HEK293T (cell line): ENCODE measurements at regions not wholly inside any gene's neighbourhood (a gene's known extent, or its start where the extent isn't known, plus 50 kb on each side); places are given as distances from the start of the nearest gene placed in this dataset.

Source experiments
- CTCF ChIA-PET: fragments of 350-600 bp; formaldehyde crosslinking; extraction: SDS; loops from one replicate; lab custom pipeline; 2021; ENCODE audit warnings: antibody characterized with exemption, inconsistent platforms; lab: Yijun Ruan, JAX
- POLR2A ChIA-PET: fragments of 350-600 bp; formaldehyde crosslinking; extraction: SDS; loops from one replicate; lab custom pipeline; 2020; ENCODE audit warnings: antibody characterized with exemption, inconsistent platforms; lab: Yijun Ruan, JAX
- DNase-seq: peaks from one replicate; pipeline ENCODE4 v3.0.0; 2012; ENCODE audit warnings: mixed read lengths; ENCODE audit errors: extremely low spot score
- ARNT ChIP-seq: fragments of 450-650 bp; IDR thresholded peaks from 2 replicates; pipeline ENCODE4 v1.6.1; 2017; ENCODE audit warnings: mild to moderate bottlenecking
- BHLHE40 ChIP-seq: fragments of 450-650 bp; IDR thresholded peaks from 2 replicates; pipeline ENCODE4 v1.6.1; 2016; ENCODE audit warnings: mild to moderate bottlenecking, moderate library complexity, borderline replicate concordance
- CTBP1 ChIP-seq: fragments of 450-650 bp; IDR thresholded peaks from 2 replicates; pipeline ENCODE4 v1.6.1; 2016; ENCODE audit warnings: borderline replicate concordance
- ELF4 ChIP-seq: fragments of 450-650 bp; IDR thresholded peaks from 2 replicates; pipeline ENCODE4 v1.6.1; 2017; ENCODE audit warnings: antibody characterized with exemption
- FOXA1 ChIP-seq: fragments of 450-650 bp; IDR thresholded peaks from 2 replicates; pipeline ENCODE4 v1.6.1; 2016; ENCODE audit warnings: mild to moderate bottlenecking
- FOXK2 ChIP-seq: fragments of 450-650 bp; IDR thresholded peaks from 2 replicates; pipeline ENCODE4 v1.6.1; 2016; ENCODE audit warnings: mild to moderate bottlenecking
- FOXM1 ChIP-seq: fragments of 450-650 bp; IDR thresholded peaks from 2 replicates; pipeline ENCODE4 v1.6.1; 2017; ENCODE audit warnings: mild to moderate bottlenecking, borderline replicate concordance
- HDGF ChIP-seq: fragments of 450-650 bp; IDR thresholded peaks from 2 replicates; pipeline ENCODE4 v1.6.1; 2017; ENCODE audit warnings: antibody characterized with exemption, borderline replicate concordance
- L3MBTL2 ChIP-seq: fragments of 450-650 bp; conservative IDR thresholded peaks from 2 replicates; pipeline ENCODE4 v1.6.1; 2016; ENCODE audit warnings: mild to moderate bottlenecking
- LEF1 ChIP-seq: fragments of 450-650 bp; IDR thresholded peaks from 2 replicates; pipeline ENCODE4 v1.6.1; 2017; ENCODE audit warnings: mild to moderate bottlenecking, borderline replicate concordance
- NFRKB ChIP-seq: fragments of 450-650 bp; IDR thresholded peaks from 2 replicates; pipeline ENCODE4 v1.6.1; 2016; ENCODE audit warnings: mild to moderate bottlenecking, moderate library complexity
- PKNOX1 ChIP-seq: fragments of 450-650 bp; IDR thresholded peaks from 2 replicates; pipeline ENCODE4 v1.6.1; 2016
- SP1 ChIP-seq: fragments of 450-650 bp; IDR thresholded peaks from 2 replicates; pipeline ENCODE4 v1.6.1; 2017
- SUZ12 ChIP-seq: fragments of 450-650 bp; IDR thresholded peaks from 2 replicates; pipeline ENCODE4 v1.6.1; 2016; ENCODE audit warnings: mild to moderate bottlenecking
- TARDBP ChIP-seq: fragments of 450-650 bp; IDR thresholded peaks from 2 replicates; pipeline ENCODE4 v1.6.1; 2016
- ZNF384 ChIP-seq: fragments of 450-650 bp; IDR thresholded peaks from 2 replicates; pipeline ENCODE4 v1.6.1; 2016

GRCh38 chr1:55427606-55428005 lies 212.4 kb upstream of the USP24 start:
- DNase-seq, result no peak
- ChIA-PET CTCF (no interaction called here), POLR2A (no interaction called here)
- TF ChIP-seq CTBP1, result no peak
- no peak for TF ChIP-seq L3MBTL2
- no peak for TF ChIP-seq SP1

- no peak for DNase-seq
- ChIA-PET CTCF (no interaction called here), POLR2A (no interaction called here)
- TF ChIP-seq SP1, result no peak
- TF ChIP-seq L3MBTL2, result no peak
- TF ChIP-seq HDGF, result no peak
- no peak for TF ChIP-seq ZNF384
- TF ChIP-seq FOXA1, result no peak
- no peak for TF ChIP-seq FOXM1
- TF ChIP-seq SUZ12, result no peak
- no peak for TF ChIP-seq BHLHE40
Observed at GRCh38 chr1:55426619-55427018, 211.5 kb upstream of the USP24 start.

- ChIA-PET CTCF (no interaction called here), POLR2A (no interaction called here)
- no peak for DNase-seq
- no peak for TF ChIP-seq NFRKB
- no peak for TF ChIP-seq CTBP1
- no peak for TF ChIP-seq ELF4
- TF ChIP-seq SP1, result no peak
- no peak for TF ChIP-seq L3MBTL2
- TF ChIP-seq FOXM1, result no peak
- no peak for TF ChIP-seq HDGF
- TF ChIP-seq TARDBP, result no peak
- TF ChIP-seq PKNOX1, result no peak
- no peak for TF ChIP-seq SUZ12
- no peak for TF ChIP-seq ARNT
- TF ChIP-seq FOXA1, result no peak
- TF ChIP-seq FOXK2, result no peak
- no peak for TF ChIP-seq ZNF384
- no peak for TF ChIP-seq LEF1
- TF ChIP-seq BHLHE40, result no peak
Observed at GRCh38 chr1:55426156-55426555, 211.0 kb upstream of the USP24 start.

- TF ChIP-seq HDGF (no peak), PKNOX1 (no peak), FOXA1 (no peak), ELF4 (no peak), LEF1 (no peak), FOXM1 (no peak), SUZ12 (no peak), NFRKB (no peak), L3MBTL2 (no peak), BHLHE40 (no peak)
- DNase-seq, result no peak
- ChIA-PET CTCF (interaction anchor here (0.6 kb wide), 1 partner anchor 177 kb away, joined by 3 read pairs; no protein-coding TSS in a partner anchor), POLR2A (no interaction called here)
Observed at GRCh38 chr1:55425310-55425930, 210.3 kb upstream of the USP24 start.

GRCh38 chr1:55423376-55423775 lies 208.2 kb upstream of the USP24 start:
- no peak for TF ChIP-seq FOXK2
- ChIA-PET POLR2A (no interaction called here), CTCF (no interaction called here)
- no peak for DNase-seq

- TF ChIP-seq LEF1, result no peak
- no peak for TF ChIP-seq CTBP1
- no peak for TF ChIP-seq ZNF384
- TF ChIP-seq HDGF, result no peak
- no peak for TF ChIP-seq BHLHE40
- no peak for TF ChIP-seq L3MBTL2
- no peak for TF ChIP-seq ELF4
- TF ChIP-seq PKNOX1, result no peak
- POLR2A ChIA-PET, result interaction anchor here (0.6 kb wide), 1 partner anchor 361 kb away, joined by 4 read pairs; no protein-coding TSS in a partner anchor
- DNase-seq, result no peak
- CTCF ChIA-PET, result interaction anchor here (1.1 kb wide), 1 partner anchor 45 kb away, joined by 3 read pairs; no protein-coding TSS in a partner anchor
Observed at GRCh38 chr1:55420929-55421716, 206.0 kb upstream of the USP24 start.
